Common myeloid progenitor, CD34-positive (primary cell): ENCODE measurements at regions not wholly inside any gene's neighbourhood (a gene's known extent, or its start where the extent isn't known, plus 50 kb on each side); places are given as distances from the start of the nearest gene placed in this dataset.
A peak's percentile ranks its signal among the peaks of the same experiment; 100 is the strongest.
"Not testable (repeated sequence)": the region's sequence is repeated elsewhere in the genome, so short reads cannot be mapped to it uniquely, and the experiment has no call there.

Experiments used
- CTCF ChIA-PET: fragments of 350-600 bp; sonication (Branson Sonifier 250); formaldehyde crosslinking; loops from one replicate; lab custom pipeline; 2021; ENCODE audit warnings: antibody characterized with exemption; lab: Charles Lee
- POLR2A ChIA-PET: fragments of 350-600 bp; sonication (Branson Sonifier 250); formaldehyde crosslinking; loops from one replicate; lab custom pipeline; 2021; ENCODE audit warnings: antibody characterized with exemption; lab: Charles Lee
- DNase-seq, 3 donors: peaks; one replicate each; pipeline versions ENCODE4 v3.0.0 to v3.0.0-alpha.2; 2013
- H3K27ac ChIP-seq, 2 experiments: 1 replicate in 1 of 2; 2 replicates in 1 of 2; pipeline ENCODE4 v1.7.0; 2013; ENCODE audit warnings: inconsistent platforms in 2 of 2, low read length in 2 of 2, mild to moderate bottlenecking in 2 of 2, low read depth in 1 of 2, moderate library complexity in 1 of 2; ENCODE audit not compliant: severe bottlenecking in 2 of 2, insufficient read depth in 1 of 2, poor library complexity in 1 of 2
- H3K27me3 ChIP-seq, 5 experiments: replicated peaks in 2 of 5; 1 replicate in 3 of 5; 2 replicates in 2 of 5; pipeline versions ENCODE4 v1.6.1 to v1.7.0; 2013; ENCODE audit warnings: low read length in 4 of 5, mild to moderate bottlenecking in 2 of 5, moderate library complexity in 2 of 5, inconsistent platforms in 1 of 5; ENCODE audit not compliant: insufficient read depth in 5 of 5, control insufficient read depth in 4 of 5
- H3K36me3 ChIP-seq, 4 experiments: 1 replicate in 2 of 4; 2 replicates in 2 of 4; pipeline versions ENCODE4 v1.6.1 to v1.7.0; 2013; ENCODE audit warnings: low read length in 3 of 4, control low read depth in 1 of 4, mild to moderate bottlenecking in 1 of 4; ENCODE audit not compliant: control insufficient read depth in 4 of 4, insufficient read depth in 4 of 4
- H3K4me1 ChIP-seq, 4 experiments: 1 replicate in 3 of 4; 2 replicates in 1 of 4; pipeline versions ENCODE4 v1.6.1 to v1.7.1; 2013; ENCODE audit warnings: low read length in 3 of 4, mild to moderate bottlenecking in 3 of 4, control low read depth in 1 of 4, inconsistent platforms in 1 of 4, moderate library complexity in 1 of 4; ENCODE audit not compliant: control insufficient read depth in 4 of 4, insufficient read depth in 4 of 4; ENCODE audit errors: control extremely low read depth in 1 of 4
- H3K4me3 ChIP-seq, 7 experiments: 1 replicate in 4 of 7; 2 replicates in 3 of 7; pipeline versions ENCODE4 v1.5.1 to v1.7.0; 2013; ENCODE audit warnings: mild to moderate bottlenecking in 7 of 7, low read length in 6 of 7, moderate library complexity in 6 of 7, inconsistent platforms in 2 of 7, low read depth in 2 of 7, control low read depth in 1 of 7; ENCODE audit not compliant: insufficient read depth in 4 of 7, control insufficient read depth in 1 of 7; ENCODE audit errors: extremely low read depth in 1 of 7
- H3K9me3 ChIP-seq, 5 experiments: 1 replicate in 4 of 5; 2 replicates in 1 of 5; pipeline versions ENCODE4 v1.6.1 to v1.7.1; 2013; ENCODE audit warnings: low read length in 4 of 5, mild to moderate bottlenecking in 2 of 5, inconsistent platforms in 1 of 5, low read depth in 1 of 5, moderate library complexity in 1 of 5; ENCODE audit not compliant: control insufficient read depth in 4 of 5, insufficient read depth in 2 of 5; ENCODE audit errors: control extremely low read depth in 1 of 5
- WGBS: methylation state at CpG from one replicate; pipeline ENCODE4 v1.1.5; 2013; ENCODE audit not compliant: insufficient coverage; 5-methylcytosine and 5-hydroxymethylcytosine counted together

DNA sequence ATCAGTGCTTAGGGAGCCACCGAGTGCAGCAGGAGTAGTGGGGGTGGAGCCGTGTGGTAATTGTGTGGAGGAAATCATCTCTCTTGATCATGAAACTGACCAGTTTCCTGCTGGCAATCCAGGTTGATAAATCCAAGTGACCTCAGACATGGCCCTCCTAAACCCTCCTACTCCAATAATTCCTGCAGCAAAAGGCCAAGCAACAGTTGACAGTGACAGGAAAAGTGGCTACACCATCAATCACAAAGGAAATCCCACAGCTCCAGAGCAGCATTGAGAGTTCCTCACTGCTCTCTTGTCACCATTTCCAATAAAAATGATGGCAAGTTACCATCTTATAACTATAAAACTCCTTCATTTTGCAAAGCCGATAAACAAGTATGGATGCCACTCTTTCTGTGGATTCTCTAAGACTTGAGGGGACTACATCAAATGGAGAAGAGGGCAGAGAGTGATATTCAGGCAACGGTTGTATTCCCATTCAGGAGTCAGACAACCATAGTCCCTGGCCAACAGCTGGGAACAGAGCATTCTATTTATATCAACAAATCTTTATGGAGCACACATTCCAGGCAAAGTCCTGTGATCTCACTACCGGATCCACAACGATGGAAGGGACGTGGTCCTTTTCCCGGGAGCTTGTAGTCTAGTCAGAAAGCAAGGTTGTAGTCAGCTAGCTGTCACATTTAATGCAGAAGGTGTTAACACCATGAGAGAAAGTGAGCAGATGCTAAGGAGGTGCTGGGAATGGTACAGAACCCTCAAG, 312.5 kb upstream of the CTNNB1 start:
- Histone ChIP-seq H3K27me3 (no peaks in the 10 kb centered on the region), H3K36me3 (no peaks in the 10 kb centered on the region), H3K4me3 (no peak overlapping the region), H3K4me1 (no peaks in the 10 kb centered on the region), H3K9me3 (peaks cover 0 to 2% (median 0%) of the 10 kb centered on the region in 5 experiments), H3K27ac (no peak overlapping the region)
- CTCF ChIA-PET: no interaction called here
- 89% methylated on average over 7 of the region's 8 CpGs for WGBS
- POLR2A ChIA-PET: no interaction called here
- no peak for DNase-seq

DNA sequence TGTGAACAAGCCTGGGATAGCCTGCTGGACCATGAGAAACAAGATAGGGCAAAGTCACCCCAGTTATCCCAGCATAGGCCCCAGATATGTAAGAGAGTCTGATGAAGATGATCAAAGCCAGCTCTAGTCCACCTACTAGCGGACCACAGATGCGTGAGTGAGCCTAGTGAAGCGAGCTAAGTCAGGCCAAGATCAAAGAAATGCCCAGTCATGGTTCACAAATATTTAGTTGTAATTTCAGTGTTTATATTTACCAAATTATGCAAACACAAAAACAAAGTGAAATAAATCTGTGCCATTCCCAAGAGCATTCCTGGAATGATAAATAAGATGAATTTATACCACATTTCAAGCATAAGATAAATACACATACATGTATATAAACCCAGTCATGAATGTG, 308.1 kb upstream of the CTNNB1 start:
- Histone ChIP-seq H3K36me3 (no peaks in the 10 kb centered on the region), H3K4me1 (no peaks in the 10 kb centered on the region), H3K4me3 (no peak overlapping the region), H3K9me3 (no peaks in the 10 kb centered on the region), H3K27me3 (no peaks in the 10 kb centered on the region), H3K27ac (no peak overlapping the region)
- no peak for DNase-seq
- ChIA-PET CTCF (no interaction called here), POLR2A (no interaction called here)
- WGBS: no CpG with 5 or more reads among the region's 3 CpGs

DNA sequence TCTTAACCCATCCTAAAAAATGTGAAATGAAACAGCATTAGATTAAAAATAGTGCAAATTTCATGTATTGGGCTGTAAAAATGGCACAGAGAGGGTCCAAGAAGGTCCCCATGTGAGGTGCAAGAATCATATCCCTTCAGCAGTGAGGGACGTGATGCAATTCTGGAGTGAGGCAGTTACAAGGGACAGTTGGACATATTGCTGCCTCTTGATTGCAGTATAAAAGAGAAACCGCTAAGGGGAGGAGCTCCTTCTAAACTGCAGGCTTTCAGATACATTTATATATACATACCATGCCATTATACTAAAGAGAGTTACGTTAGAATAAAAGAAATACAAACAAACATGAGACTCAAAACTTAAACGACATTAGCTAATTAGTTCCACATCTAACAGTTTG, 304.2 kb upstream of the CTNNB1 start:
- no peaks in the 10 kb centered on the region for H3K27me3 ChIP-seq
- H3K9me3 ChIP-seq: no peaks in the 10 kb centered on the region
- no peaks in the 10 kb centered on the region for H3K4me1 ChIP-seq
- H3K36me3 ChIP-seq: no peaks in the 10 kb centered on the region
- ChIA-PET POLR2A (no interaction called here), CTCF (no interaction called here)
- no peak for DNase-seq
- WGBS: 83% methylated on average over 3 of the region's 4 CpGs
- H3K27ac ChIP-seq: no peak overlapping the region
- no peak overlapping the region for H3K4me3 ChIP-seq

DNA sequence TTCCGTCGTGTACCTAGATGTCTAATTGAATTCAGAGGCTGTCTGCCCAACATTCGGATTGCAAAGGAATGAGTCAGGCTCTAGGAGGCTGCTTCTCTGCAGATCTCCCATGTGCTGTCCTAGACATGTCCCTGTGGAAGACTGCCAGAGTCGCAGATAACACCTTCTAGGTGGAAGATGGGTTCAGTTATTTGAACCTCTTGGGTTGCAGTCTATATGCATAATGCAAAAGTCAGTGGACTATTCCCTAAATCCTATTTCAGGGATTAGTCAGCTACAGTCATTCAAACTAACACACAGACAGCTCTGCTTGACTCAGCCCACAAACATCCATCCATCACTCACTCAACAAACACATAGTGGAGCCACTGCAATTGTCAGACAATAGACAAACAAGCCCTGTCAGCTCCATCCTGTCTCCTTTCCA, 300.0 kb upstream of the CTNNB1 start:
- Histone ChIP-seq H3K27me3 (no peaks in the 10 kb centered on the region), H3K4me1 (no peaks in the 10 kb centered on the region), H3K9me3 (no peaks in the 10 kb centered on the region), H3K36me3 (no peaks in the 10 kb centered on the region), H3K27ac (no peak overlapping the region), H3K4me3 (no peak overlapping the region)
- 67% methylated on average over 3 of the region's 4 CpGs for WGBS
- ChIA-PET POLR2A (no interaction called here), CTCF (no interaction called here)
- DNase-seq: no peak

DNA sequence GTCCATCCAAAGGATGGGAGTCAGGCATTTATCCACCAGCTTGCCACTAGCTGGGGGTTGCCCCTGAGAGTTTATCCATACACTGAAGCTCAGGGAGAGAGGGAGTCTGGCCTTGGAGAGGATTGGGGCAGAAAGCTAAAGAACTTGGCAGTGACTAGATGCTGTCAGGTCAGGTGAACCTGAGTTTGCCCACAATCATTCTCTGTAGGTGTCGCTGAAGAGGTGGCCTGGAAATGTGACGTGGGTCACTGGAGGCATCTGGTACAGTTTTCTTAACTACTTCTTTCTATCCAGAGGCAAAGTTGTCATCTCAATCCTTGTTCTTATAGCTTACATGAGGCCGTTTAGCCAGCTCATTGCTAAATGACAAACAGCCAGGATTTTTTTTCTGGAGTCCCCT, 298.0 kb upstream of the CTNNB1 start:
- Histone ChIP-seq H3K9me3 (no peaks in the 10 kb centered on the region), H3K36me3 (no peaks in the 10 kb centered on the region), H3K27me3 (no peaks in the 10 kb centered on the region), H3K4me1 (no peaks in the 10 kb centered on the region), H3K4me3 (no peak overlapping the region), H3K27ac (no peak overlapping the region)
- POLR2A ChIA-PET: no interaction called here
- 100% methylated on average over 2 of the region's 3 CpGs for WGBS
- no peak for DNase-seq
- CTCF ChIA-PET: no interaction called here

DNA sequence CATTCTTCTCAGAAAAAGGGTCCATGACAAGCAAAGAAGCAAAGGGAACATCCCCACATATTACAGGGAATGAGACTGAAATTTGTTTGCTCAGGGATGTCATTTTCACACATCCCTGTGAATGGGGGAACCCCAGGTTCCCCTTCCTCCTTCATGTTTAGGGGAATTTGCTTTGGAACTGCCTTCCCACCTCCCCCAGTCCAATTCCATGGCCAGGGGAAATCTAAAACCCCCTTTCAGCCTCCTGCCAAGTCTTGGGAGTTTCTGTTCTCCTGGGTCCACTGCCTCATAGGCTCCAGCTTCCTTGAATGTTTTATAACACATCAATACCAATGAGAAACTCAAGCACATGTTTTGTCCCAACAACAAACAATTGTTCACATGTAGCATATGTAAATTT, 297.5 kb upstream of the CTNNB1 start:
- H3K27me3 ChIP-seq: no peaks in the 10 kb centered on the region
- POLR2A ChIA-PET: no interaction called here
- H3K9me3 ChIP-seq: no peaks in the 10 kb centered on the region
- CTCF ChIA-PET: no interaction called here
- H3K4me1 ChIP-seq: no peaks in the 10 kb centered on the region
- DNase-seq: no peak
- no peak overlapping the region for H3K4me3 ChIP-seq
- H3K27ac ChIP-seq: no peak overlapping the region
- no peaks in the 10 kb centered on the region for H3K36me3 ChIP-seq

DNA sequence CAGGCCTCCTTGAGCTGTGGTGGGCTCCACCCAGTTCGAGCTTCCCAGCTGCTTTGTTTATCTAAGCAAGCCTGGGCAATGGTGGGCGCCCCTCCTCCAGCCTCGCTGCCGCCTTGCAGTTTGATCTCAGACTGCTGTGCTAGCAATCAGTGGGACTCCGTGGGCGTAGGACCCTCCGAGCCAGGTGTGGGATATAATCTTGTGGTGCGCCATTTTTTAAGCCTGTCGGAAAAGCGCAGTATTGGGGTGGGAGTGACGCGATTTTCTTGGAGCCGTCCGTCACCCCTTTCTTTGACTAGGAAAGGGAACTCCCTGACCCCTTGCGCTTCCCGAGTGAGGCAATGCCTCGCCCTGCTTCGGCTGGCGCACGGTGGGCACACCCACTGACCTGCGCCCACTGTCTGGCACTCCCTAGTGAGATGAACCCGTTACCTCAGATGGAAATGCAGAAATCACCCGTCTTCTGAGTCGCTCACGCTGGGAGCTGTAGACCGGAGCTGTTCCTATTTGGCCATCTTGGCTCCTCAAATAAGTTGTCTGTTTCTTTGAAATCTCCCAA, 291.3 kb upstream of the CTNNB1 start:
- H3K9me3 ChIP-seq, H3K36me3 ChIP-seq, POLR2A ChIA-PET, H3K27me3 ChIP-seq, H3K4me1 ChIP-seq, CTCF ChIA-PET, H3K27ac ChIP-seq, DNase-seq: not testable (repeated sequence)
- WGBS: 86% methylated on average over 22 of the region's 26 CpGs
- peak overlapping the region in 1 of 7 experiments; percentile 38 for H3K4me3 ChIP-seq
